H54 (cell line): ENCODE measurements at regions not wholly inside any gene's neighbourhood (a gene's known extent, or its start where the extent isn't known, plus 50 kb on each side); places are given as distances from the start of the nearest gene placed in this dataset.
A peak's percentile ranks its signal among the peaks of the same experiment; 100 is the strongest.

ENCODE experiments used
- DNase-seq: peaks from one replicate; pipeline ENCODE4 v3.0.0; 2011; ENCODE audit warnings: low spot score, mixed read lengths; ENCODE audit not compliant: insufficient read length
- FAIRE-seq: peaks from 3 replicates; lab custom pipeline; 2011; peaks lifted over from hg19 to GRCh38; lab: Jason Lieb, UNC
- POLR2A ChIP-seq: IDR thresholded peaks from 2 replicates; pipeline ENCODE4 v1.6.1; 2011; ENCODE audit warnings: low read depth, mild to moderate bottlenecking, low read length

DNA sequence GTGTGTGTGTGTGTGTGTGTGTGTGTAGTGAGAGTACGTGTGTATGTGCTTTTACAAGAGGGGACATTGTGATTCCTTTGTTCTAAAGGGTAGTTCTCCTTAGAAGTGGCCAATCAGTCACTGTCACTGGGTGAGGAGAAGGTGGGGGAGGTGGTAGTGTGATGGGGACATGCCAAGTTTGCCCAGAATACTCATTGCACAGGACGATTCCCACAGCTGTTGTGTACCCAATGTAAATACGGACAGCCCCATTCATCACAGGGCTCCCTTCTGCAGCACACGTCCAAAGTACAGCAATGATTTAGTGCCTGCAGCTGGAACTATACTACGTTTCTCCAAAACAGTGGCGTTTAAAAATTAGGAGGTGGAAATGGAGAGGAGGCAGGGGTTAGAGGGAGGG lies 287.8 kb downstream of the TLR4 start:
- no peak for TF ChIP-seq POLR2A
- FAIRE-seq (no peak), DNase-seq (no peak)

DNA sequence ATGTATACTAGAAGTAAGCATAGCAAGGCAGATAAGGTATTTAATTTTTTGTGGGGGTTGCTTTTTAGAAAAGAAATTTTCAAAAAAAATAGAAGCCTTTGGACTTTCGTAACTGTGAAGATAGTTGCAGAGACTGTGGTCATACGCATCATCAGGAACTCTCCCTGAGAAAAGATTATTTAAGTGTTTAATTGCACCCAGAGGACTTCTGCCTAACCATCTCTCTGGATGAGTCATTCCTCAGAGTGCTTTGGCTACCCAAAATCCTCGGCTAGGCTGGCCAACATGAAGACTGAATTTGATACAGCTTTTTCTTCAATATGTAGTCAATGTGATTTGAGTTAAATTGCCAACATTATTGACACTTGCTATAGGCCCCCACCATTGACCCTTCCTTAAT lies 296.4 kb downstream of the TLR4 start:
- FAIRE-seq: no peak
- TF ChIP-seq POLR2A: no peak
- no peak for DNase-seq

- DNase-seq (no peak), FAIRE-seq (no peak)
- no peak for TF ChIP-seq POLR2A
Measured at GRCh38 chr9:118003240-118003639, 299.0 kb downstream of the TLR4 start.

DNA sequence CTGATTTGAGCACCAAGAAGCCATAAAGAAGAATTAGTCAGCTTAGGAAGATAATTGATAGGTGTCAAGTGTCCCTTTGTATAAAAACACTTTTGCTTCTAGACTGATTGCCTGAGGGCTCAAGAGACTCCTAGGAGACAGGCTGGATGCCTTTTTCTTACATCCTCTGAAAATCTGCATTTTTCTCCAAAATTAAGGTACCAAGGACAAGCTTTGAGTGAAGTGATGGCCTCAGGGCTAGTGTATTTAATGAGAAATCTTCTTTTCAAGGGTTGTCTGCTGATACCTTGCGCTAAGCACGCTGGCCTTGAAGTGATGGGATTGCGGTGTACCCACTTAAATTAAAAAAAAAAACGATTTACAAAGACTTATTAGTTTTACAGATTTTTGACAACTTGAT lies 304.0 kb downstream of the TLR4 start:
- DNase-seq (no peak), FAIRE-seq (no peak)
- TF ChIP-seq POLR2A: no peak

- no peak for TF ChIP-seq POLR2A
- FAIRE-seq (peak; percentile 36), DNase-seq (no peak)
Measured at GRCh38 chr9:118009614-118010013, 305.4 kb downstream of the TLR4 start.

DNA sequence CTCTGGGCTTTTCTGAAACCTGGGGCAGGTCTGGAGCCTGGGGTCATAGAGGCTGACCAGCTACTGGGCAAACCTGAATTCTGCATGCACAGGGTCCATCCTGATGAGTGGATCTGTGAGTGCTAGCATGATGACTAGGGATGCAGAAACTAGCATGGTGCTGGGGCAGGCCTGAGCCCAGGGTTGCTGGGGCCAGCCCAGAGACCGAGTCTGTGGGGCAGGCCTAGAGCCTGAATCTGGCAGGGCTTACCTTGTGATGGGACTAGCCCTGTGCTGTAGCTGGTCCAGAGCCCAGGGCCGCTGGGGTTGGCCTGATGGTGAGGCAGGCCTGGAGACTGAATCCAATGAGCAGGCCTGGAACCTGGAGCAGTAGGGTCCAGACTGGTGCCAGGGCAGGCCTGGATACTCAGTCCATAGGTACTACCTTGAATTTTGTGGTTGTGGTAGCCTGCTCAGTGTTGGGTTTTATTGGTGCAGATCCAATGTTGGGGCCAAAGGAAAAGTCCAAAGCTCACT lies 313.5 kb downstream of the TLR4 start:
- TF ChIP-seq POLR2A: no peak
- DNase-seq (no peak), FAIRE-seq (no peak)

GRCh38 chr9:118023644-118024043 lies 319.4 kb downstream of the TLR4 start:
- FAIRE-seq (peak; percentile 74), DNase-seq (no peak)
- TF ChIP-seq POLR2A: no peak

DNA sequence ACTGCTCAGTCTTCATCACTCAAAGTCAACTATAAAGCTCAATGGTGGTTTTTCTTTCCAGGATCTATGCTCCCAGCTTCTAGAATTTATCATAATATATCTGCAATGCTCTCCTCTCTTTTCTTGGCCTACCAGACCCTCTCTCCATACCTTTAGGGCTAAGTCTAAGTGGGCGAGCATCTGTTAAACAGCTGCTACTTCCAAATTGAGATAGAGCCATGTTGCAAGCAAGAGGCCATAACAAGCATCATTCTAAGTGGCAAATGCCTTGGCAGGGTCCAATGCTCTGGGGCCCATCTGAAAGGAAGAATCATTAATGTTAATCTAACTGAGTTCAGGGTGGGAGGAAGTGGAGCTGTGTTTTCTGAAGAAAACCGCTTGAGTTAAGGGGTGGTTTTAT lies 324.0 kb downstream of the TLR4 start:
- no peak for FAIRE-seq
- no peak for DNase-seq
- no peak for TF ChIP-seq POLR2A

- FAIRE-seq (no peak), DNase-seq (no peak)
- TF ChIP-seq POLR2A: no peak
Measured at GRCh38 chr9:118029425-118029824, 325.2 kb downstream of the TLR4 start.

DNA sequence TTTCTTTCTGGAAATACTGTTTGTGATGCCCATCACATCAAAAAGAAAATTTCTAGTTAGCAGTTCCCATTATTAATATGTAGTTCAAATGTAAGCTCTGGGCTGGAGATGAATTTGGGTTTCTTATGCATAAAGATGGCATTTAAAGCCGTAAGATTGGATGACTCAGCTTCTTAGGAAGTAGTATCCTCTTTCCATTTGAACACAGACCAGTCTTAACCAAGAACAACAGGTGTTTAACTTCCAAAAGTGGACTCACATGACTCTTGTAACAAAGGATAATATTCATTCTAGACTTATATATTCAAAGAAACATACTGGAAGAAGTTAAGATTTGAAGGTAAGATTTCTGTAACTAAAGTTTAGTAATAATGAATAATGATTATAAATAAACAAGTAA lies 330.5 kb downstream of the TLR4 start:
- TF ChIP-seq POLR2A: no peak
- DNase-seq (no peak), FAIRE-seq (no peak)

DNA sequence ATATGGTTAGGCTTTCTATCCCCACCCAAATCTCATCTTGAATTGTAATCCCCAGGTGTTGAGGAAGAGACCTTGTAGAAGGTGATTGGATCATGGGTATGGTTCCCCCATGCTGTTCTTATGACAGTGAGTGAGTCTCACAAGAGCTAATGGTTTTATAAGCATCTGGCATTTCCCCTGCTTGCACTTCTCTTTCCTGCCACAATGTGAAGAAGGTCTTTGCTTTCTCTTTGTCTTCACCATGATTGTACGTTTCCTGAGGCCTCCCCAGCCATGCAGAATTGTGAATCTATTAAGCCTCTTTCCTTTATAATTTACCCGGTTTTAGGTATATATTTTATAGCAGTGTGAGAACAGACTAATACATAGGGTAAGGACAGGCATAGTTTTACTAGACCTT lies 334.5 kb downstream of the TLR4 start:
- TF ChIP-seq POLR2A: no peak
- DNase-seq (no peak), FAIRE-seq (no peak)

GRCh38 chr9:118058227-118058626 lies 354.0 kb downstream of the TLR4 start:
- TF ChIP-seq POLR2A: no peak
- DNase-seq (no peak), FAIRE-seq (no peak)

GRCh38 chr9:118059484-118060278 lies 355.5 kb downstream of the TLR4 start:
- DNase-seq (no peak), FAIRE-seq (peak; percentile 78)
- no peak for TF ChIP-seq POLR2A

DNA sequence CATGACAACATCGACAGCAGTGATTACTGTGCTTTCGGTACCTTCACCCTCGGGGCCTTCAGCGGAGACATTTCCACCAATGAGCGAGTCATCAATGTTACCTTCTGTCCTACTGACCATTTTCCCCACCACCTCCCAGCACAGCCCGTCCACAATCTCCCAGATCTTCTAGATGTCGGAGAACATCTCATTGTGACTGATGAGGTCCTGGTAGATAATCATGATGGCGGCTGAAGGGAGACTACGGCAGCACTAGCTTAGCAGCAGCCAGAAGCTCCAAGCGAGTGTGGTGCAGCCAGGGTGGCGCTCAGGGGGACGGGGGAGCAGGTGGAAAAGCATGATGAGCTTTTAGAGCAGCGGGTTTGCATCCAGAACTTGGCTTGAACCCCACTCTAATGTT lies 379.0 kb downstream of the TLR4 start:
- DNase-seq: no peak
- no peak for TF ChIP-seq POLR2A
- no peak for FAIRE-seq

DNA sequence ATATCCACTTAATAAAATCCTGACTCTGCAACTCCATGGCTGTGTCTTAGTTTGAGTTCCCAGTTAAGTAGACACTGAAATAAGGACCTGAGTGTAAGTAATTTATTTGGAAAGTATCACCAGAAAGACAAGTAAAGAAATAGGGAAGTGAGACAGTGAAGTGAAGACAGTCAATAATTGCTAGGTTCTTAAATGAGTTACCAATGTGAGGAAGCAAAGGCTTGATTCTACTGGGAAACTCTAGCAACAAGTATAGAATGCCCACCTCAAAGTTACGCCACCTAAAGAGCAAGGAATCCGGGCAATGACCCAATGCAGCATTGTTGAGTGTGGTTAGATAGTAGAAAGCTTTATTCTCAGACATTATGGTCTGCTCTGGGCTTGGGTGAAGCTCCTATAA lies 383.9 kb downstream of the TLR4 start:
- TF ChIP-seq POLR2A: no peak
- no peak for FAIRE-seq
- DNase-seq: no peak
